HCT116 (cell line): ENCODE measurements at regions not wholly inside any gene's neighbourhood (a gene's known extent, or its start where the extent isn't known, plus 50 kb on each side); places are given as distances from the start of the nearest gene placed in this dataset.

Experiments
- CEBPB ChIP-seq: IDR thresholded peaks from 2 replicates; pipeline ENCODE4 v1.6.1; 2012; ENCODE audit warnings: low read depth
- EGR1 ChIP-seq: IDR thresholded peaks from 2 replicates; pipeline ENCODE4 v1.6.1; 2012; ENCODE audit warnings: low read depth
- ELF1 ChIP-seq: IDR thresholded peaks from 2 replicates; pipeline ENCODE4 v1.6.1; 2012; ENCODE audit warnings: low read depth, borderline replicate concordance
- EZH2 ChIP-seq: fragments of 200-600 bp; sonication (generic); IDR thresholded peaks from 2 replicates; pipeline ENCODE4 v1.6.1; 2017; ENCODE audit warnings: antibody characterized with exemption, mixed run types
- POLR2A ChIP-seq: IDR thresholded peaks from 2 replicates; pipeline ENCODE4 v1.7.0; 2011; ENCODE audit warnings: borderline replicate concordance; ENCODE audit not compliant: insufficient read depth, insufficient read length; ENCODE audit errors: extremely low read depth
- POLR2AphosphoS5 ChIP-seq: IDR thresholded peaks from 2 replicates; pipeline ENCODE4 v1.6.1; 2011; ENCODE audit warnings: mild to moderate bottlenecking, low read depth, low read length, moderate library complexity
- RAD21 ChIP-seq: IDR thresholded peaks from 2 replicates; pipeline ENCODE4 v1.6.1; 2012; ENCODE audit warnings: low read depth, mild to moderate bottlenecking
- SIN3A ChIP-seq: IDR thresholded peaks from 2 replicates; pipeline ENCODE4 v1.6.1; 2012; ENCODE audit warnings: low read depth
- YY1 ChIP-seq: IDR thresholded peaks from 2 replicates; pipeline ENCODE4 v1.6.1; 2011; ENCODE audit warnings: low read length, low read depth, moderate library complexity, mild to moderate bottlenecking; ENCODE audit not compliant: insufficient replicate concordance; ENCODE audit errors: extremely low read depth
- ZNF274 ChIP-seq: fragments of 200-500 bp; sonication (Bioruptor generic); IDR thresholded peaks from 2 replicates; pipeline ENCODE4 v1.6.1; 2014; ENCODE audit warnings: mild to moderate bottlenecking, low read depth, low read length, inconsistent platforms
- TF ChIP-seq, protein P1 (sequence below), 3 experiments: fragments of 200-600 bp in 1 of 3; sonication (generic) in 1 of 3; IDR thresholded peaks in 2 of 3; conservative IDR thresholded peaks in 1 of 3; 2 replicates each; pipeline ENCODE4 v1.5.1; 2012 to 2017; ENCODE audit warnings: low read depth in 2 of 3, low read length in 2 of 3, antibody characterized with exemption in 1 of 3, borderline replicate concordance in 1 of 3, control low read depth in 1 of 3, mild to moderate bottlenecking in 1 of 3, mixed read lengths in 1 of 3, mixed run types in 1 of 3, moderate library complexity in 1 of 3; ENCODE audit not compliant: insufficient read depth in 1 of 3
- TF ChIP-seq, protein P2 (sequence below): IDR thresholded peaks from 2 replicates; pipeline ENCODE4 v1.6.1; 2012
- TF ChIP-seq, protein P3 (sequence below): IDR thresholded peaks from 2 replicates; pipeline ENCODE4 v1.6.1; 2012; ENCODE audit warnings: low read depth
- TF ChIP-seq, protein P4 (sequence below): IDR thresholded peaks from 2 replicates; pipeline ENCODE4 v1.6.1; 2011; ENCODE audit warnings: mild to moderate bottlenecking, low read length, moderate library complexity; ENCODE audit not compliant: insufficient replicate concordance; ENCODE audit errors: extremely low read depth

DNA sequence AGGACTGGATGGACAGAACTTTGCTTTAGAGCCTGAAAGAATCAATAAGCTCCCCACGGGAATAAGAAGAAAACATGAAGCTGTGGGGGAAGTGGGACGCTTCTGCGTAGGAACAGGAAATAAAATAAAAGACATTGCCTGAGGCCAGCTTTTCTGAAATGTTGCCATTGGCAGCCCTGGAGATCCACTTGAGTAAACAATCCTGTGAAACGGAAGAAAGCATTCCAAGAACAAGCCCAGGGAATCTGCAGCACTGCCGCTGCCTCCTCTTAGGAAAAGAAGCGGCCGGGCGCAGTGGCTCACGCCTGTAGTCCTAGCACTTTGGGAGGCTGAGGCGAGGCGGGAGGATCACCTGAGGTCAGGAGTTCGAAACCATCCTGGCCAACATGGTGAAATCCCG is 182.3 kb upstream of the RALGAPA2 start:
- no peak for TF ChIP-seq EZH2
- no peak for TF ChIP-seq POLR2A
- TF ChIP-seq SIN3A: no peak
- TF ChIP-seq, protein P1, sequence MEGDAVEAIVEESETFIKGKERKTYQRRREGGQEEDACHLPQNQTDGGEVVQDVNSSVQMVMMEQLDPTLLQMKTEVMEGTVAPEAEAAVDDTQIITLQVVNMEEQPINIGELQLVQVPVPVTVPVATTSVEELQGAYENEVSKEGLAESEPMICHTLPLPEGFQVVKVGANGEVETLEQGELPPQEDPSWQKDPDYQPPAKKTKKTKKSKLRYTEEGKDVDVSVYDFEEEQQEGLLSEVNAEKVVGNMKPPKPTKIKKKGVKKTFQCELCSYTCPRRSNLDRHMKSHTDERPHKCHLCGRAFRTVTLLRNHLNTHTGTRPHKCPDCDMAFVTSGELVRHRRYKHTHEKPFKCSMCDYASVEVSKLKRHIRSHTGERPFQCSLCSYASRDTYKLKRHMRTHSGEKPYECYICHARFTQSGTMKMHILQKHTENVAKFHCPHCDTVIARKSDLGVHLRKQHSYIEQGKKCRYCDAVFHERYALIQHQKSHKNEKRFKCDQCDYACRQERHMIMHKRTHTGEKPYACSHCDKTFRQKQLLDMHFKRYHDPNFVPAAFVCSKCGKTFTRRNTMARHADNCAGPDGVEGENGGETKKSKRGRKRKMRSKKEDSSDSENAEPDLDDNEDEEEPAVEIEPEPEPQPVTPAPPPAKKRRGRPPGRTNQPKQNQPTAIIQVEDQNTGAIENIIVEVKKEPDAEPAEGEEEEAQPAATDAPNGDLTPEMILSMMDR (IDR thresholded peaks at IDR 0.05 in 2 of 3, conservative IDR thresholded peaks at IDR 0.05 in 1 of 3; ENCODE audit: borderline replicate concordance in 1 of 3, insufficient read depth in 1 of 3, low read depth in 2 of 3, low read length in 2 of 3): no peak
- TF ChIP-seq RAD21: no peak
- TF ChIP-seq, protein P2, sequence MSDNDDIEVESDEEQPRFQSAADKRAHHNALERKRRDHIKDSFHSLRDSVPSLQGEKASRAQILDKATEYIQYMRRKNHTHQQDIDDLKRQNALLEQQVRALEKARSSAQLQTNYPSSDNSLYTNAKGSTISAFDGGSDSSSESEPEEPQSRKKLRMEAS: no peak
- TF ChIP-seq CEBPB: no peak
- TF ChIP-seq, protein P3, sequence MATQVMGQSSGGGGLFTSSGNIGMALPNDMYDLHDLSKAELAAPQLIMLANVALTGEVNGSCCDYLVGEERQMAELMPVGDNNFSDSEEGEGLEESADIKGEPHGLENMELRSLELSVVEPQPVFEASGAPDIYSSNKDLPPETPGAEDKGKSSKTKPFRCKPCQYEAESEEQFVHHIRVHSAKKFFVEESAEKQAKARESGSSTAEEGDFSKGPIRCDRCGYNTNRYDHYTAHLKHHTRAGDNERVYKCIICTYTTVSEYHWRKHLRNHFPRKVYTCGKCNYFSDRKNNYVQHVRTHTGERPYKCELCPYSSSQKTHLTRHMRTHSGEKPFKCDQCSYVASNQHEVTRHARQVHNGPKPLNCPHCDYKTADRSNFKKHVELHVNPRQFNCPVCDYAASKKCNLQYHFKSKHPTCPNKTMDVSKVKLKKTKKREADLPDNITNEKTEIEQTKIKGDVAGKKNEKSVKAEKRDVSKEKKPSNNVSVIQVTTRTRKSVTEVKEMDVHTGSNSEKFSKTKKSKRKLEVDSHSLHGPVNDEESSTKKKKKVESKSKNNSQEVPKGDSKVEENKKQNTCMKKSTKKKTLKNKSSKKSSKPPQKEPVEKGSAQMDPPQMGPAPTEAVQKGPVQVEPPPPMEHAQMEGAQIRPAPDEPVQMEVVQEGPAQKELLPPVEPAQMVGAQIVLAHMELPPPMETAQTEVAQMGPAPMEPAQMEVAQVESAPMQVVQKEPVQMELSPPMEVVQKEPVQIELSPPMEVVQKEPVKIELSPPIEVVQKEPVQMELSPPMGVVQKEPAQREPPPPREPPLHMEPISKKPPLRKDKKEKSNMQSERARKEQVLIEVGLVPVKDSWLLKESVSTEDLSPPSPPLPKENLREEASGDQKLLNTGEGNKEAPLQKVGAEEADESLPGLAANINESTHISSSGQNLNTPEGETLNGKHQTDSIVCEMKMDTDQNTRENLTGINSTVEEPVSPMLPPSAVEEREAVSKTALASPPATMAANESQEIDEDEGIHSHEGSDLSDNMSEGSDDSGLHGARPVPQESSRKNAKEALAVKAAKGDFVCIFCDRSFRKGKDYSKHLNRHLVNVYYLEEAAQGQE: no peak
- TF ChIP-seq ELF1: no peak
- no peak for TF ChIP-seq POLR2AphosphoS5
- no peak for TF ChIP-seq EGR1
- TF ChIP-seq, protein P4, sequence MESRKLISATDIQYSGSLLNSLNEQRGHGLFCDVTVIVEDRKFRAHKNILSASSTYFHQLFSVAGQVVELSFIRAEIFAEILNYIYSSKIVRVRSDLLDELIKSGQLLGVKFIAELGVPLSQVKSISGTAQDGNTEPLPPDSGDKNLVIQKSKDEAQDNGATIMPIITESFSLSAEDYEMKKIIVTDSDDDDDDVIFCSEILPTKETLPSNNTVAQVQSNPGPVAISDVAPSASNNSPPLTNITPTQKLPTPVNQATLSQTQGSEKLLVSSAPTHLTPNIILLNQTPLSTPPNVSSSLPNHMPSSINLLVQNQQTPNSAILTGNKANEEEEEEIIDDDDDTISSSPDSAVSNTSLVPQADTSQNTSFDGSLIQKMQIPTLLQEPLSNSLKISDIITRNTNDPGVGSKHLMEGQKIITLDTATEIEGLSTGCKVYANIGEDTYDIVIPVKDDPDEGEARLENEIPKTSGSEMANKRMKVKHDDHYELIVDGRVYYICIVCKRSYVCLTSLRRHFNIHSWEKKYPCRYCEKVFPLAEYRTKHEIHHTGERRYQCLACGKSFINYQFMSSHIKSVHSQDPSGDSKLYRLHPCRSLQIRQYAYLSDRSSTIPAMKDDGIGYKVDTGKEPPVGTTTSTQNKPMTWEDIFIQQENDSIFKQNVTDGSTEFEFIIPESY: no peak
- no peak for TF ChIP-seq YY1
- TF ChIP-seq ZNF274: no peak
